C4-2B (cell line): ENCODE measurements at regions not wholly inside any gene's neighbourhood (a gene's known extent, or its start where the extent isn't known, plus 50 kb on each side); places are given as distances from the start of the nearest gene placed in this dataset.

Source experiments
- H3K27ac ChIP-seq: fragments of 450-650 bp; 2 replicates; pipeline ENCODE4 v1.5.1; 2017
- ZFX ChIP-seq: fragments of 450-650 bp; IDR thresholded peaks from 2 replicates; pipeline ENCODE4 v1.6.1; 2017
- TF ChIP-seq, protein P1 (sequence below): fragments of 450-650 bp; conservative IDR thresholded peaks from 2 replicates; pipeline ENCODE4 v1.5.1; 2017; ENCODE audit warnings: mild to moderate bottlenecking

- TF ChIP-seq, protein P1, sequence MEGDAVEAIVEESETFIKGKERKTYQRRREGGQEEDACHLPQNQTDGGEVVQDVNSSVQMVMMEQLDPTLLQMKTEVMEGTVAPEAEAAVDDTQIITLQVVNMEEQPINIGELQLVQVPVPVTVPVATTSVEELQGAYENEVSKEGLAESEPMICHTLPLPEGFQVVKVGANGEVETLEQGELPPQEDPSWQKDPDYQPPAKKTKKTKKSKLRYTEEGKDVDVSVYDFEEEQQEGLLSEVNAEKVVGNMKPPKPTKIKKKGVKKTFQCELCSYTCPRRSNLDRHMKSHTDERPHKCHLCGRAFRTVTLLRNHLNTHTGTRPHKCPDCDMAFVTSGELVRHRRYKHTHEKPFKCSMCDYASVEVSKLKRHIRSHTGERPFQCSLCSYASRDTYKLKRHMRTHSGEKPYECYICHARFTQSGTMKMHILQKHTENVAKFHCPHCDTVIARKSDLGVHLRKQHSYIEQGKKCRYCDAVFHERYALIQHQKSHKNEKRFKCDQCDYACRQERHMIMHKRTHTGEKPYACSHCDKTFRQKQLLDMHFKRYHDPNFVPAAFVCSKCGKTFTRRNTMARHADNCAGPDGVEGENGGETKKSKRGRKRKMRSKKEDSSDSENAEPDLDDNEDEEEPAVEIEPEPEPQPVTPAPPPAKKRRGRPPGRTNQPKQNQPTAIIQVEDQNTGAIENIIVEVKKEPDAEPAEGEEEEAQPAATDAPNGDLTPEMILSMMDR = no peak
- TF ChIP-seq ZFX = no peak
- no peak overlapping the region for H3K27ac ChIP-seq
These were observed 148.9 kb upstream of the SP4 start for GRCh38 chr7:21278944-21279343.

DNA sequence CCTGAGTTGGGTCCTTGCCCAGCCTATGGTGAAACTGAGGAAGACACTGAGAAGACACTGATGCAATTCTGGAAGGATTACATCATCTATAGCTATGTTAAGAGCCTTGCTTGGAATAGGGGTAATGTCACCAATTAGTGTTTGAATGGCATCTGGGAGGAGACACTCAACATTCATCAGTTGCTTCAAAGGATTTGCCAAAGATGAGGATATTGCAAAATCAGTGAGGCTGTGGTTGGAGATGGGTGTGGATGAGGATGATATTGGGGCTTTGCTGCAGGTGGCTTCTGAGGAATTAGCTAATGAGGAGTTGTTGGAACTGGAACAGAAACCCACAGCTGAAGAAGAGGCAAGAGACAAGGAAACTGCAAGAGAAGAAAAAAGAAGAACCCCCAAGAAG, 146.7 kb upstream of the SP4 start:
- no peak overlapping the region for H3K27ac ChIP-seq
- no peak for TF ChIP-seq ZFX
- TF ChIP-seq, protein P1 = no peak

- no peak overlapping the region for H3K27ac ChIP-seq
- TF ChIP-seq ZFX = no peak
- TF ChIP-seq, protein P1 = peak; percentile 5; the same call in 1 of the 2 replicates
These were observed 134.1 kb upstream of the SP4 start for GRCh38 chr7:21293771-21294170.

- H3K27ac ChIP-seq = no peak overlapping the region
- TF ChIP-seq ZFX = no peak
- TF ChIP-seq, protein P1 = no peak
These were observed 128.1 kb upstream of the SP4 start for GRCh38 chr7:21299766-21300165.

DNA sequence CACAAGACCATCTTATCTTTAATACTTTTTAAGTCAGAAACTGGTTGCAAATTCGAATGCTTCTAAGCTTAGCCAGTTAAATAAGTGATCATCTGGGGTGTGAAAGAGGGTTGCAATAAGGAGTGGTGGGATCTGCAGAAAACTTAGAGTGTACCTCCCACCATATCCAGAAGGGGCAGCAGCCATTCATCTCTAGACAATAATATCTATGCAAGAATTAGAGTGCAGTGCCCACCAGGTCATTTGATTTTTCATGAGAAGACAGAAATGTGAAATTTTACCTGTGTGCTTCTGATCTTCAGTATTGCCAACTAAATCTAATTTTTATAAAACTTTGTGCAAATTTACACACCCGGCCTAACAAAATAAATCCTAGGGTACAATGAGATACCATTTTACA, 127.2 kb upstream of the SP4 start:
- no peak overlapping the region for H3K27ac ChIP-seq
- TF ChIP-seq ZFX = no peak
- TF ChIP-seq, protein P1 = peak; percentile 62

DNA sequence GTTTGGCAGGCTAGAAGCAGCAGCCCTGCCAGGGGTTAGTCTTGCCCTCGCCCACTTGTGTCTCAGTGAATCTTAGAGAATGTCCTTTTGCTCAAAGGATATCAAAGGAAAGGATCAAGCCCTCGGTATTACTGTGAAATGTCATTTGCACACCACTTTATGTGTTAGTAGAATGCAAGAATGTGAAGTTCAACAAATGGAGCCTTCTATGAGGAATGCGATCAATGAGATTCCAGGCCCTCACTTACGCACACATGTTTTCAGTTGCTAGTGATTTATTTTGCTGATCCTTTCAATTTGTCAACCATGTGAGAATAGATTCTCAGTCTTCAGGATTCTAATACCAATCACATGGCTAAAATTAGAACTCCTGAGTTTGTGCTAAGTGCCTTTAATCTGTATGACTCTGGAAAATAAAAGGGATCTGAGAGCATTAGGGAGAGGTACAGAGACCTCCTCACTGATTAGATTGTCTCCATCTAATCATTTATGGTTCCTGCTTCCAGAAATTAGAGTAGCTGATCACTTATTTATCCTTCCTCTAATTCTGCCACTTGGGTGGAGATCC, 123.0 kb upstream of the SP4 start:
- H3K27ac ChIP-seq = no peak overlapping the region
- TF ChIP-seq, protein P1 = no peak
- TF ChIP-seq ZFX = no peak

- no peak overlapping the region for H3K27ac ChIP-seq
- TF ChIP-seq ZFX = no peak
- TF ChIP-seq, protein P1 = no peak
These were observed 122.2 kb upstream of the SP4 start for GRCh38 chr7:21305455-21306235.
